Activated T-helper 1 cell treated with anti-CD3 and anti-CD28 coated beads, Interleukin-2, amount 50 U/mL, for 16 hours (primary cell): ENCODE measurements at regions not wholly inside any gene's neighbourhood (a gene's known extent, or its start where the extent isn't known, plus 50 kb on each side); places are given as distances from the start of the nearest gene placed in this dataset.

Experiments
- DNase-seq, 2 donors: peaks; one replicate each; pipeline ENCODE4 v3.0.0-alpha.2; 2020; ENCODE audit warnings: low read depth in 1 of 2, low spot score in 1 of 2

GRCh38 chr17:74152591-74153455 lies 50.7 kb upstream of the RPL38 start:
- DNase-seq = no peak

- no peak for DNase-seq
Measured at GRCh38 chr17:74153456-74153810, 50.0 kb upstream of the RPL38 start.
